Ascending aorta (tissue), 2 donors: ENCODE measurements at regions not wholly inside any gene's neighbourhood (a gene's known extent, or its start where the extent isn't known, plus 50 kb on each side); places are given as distances from the start of the nearest gene placed in this dataset.

ENCODE experiments used
- DNase-seq, 2 donors: peaks; one replicate each; pipeline ENCODE4 v3.0.0-alpha.2; 2019; ENCODE audit warnings: low spot score in 2 of 2
- H3K27ac ChIP-seq, 2 donors: fragments of 200-600 bp; sonication (generic); one replicate each; pipeline ENCODE4 v1.5.1; 2016 to 2017; ENCODE audit warnings: mild to moderate bottlenecking in 1 of 2
- H3K27me3 ChIP-seq: fragments of 200-600 bp; sonication (generic); one replicate; pipeline ENCODE4 v1.5.1; 2017
- H3K36me3 ChIP-seq, 2 donors: fragments of 200-600 bp; sonication (generic); one replicate each; pipeline ENCODE4 v1.5.1; 2016
- H3K4me1 ChIP-seq, 2 donors: fragments of 200-600 bp; sonication (generic); one replicate each; pipeline ENCODE4 v1.5.1; 2016 to 2017; ENCODE audit warnings: mild to moderate bottlenecking in 1 of 2
- H3K4me3 ChIP-seq, 2 donors: fragments of 200-600 bp; sonication (generic); one replicate each; pipeline ENCODE4 v1.5.1; 2016 to 2017; ENCODE audit warnings: mild to moderate bottlenecking in 1 of 2
- H3K9me3 ChIP-seq, 2 donors: fragments of 200-600 bp; sonication (generic); one replicate each; pipeline ENCODE4 v1.5.1; 2016
- intact Hi-C: fragments of 100-400 bp; cut with DNase I; formaldehyde crosslinking; loops from one replicate; pipeline ENCODE4 v1.15.1; 2023
- TF ChIP-seq, protein P1 (sequence below), 3 experiments: fragments of 200-600 bp in 2 of 3; fragments of 450-650 bp in 1 of 3; sonication (generic) in 2 of 3; IDR thresholded peaks; one replicate each; pipeline ENCODE4 v1.5.1; 2016 to 2019; ENCODE audit warnings: antibody characterized with exemption in 3 of 3, mild to moderate bottlenecking in 1 of 3, moderate library complexity in 1 of 3

DNA sequence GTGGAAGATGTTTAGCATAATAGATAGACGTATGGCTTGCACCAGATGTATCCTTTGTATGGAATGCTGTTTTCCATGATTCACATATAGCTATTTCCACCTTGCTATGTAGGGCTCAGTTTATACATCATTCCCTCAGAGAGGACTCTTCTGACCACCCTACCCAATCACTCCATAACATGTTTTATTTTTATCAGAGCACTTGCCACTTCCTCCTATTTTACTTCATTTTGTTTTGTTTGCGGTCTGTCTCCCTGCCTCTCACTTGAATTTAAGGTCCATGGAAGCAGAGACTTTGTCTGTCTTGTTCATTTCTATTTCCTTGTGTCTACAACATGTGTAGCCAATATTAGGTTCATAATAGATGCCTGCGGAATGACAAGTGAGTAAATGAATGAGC is 266.9 kb upstream of the CITED2 start:
- no peaks in the 10 kb centered on the region for H3K4me1 ChIP-seq
- DNase-seq: no peak
- H3K27me3 ChIP-seq: no peaks in the 10 kb centered on the region
- H3K27ac ChIP-seq: no peak overlapping the region
- intact Hi-C loops: no loop called here
- no peak overlapping the region for H3K4me3 ChIP-seq
- H3K36me3 ChIP-seq: no peaks in the 10 kb centered on the region
- TF ChIP-seq, protein P1, sequence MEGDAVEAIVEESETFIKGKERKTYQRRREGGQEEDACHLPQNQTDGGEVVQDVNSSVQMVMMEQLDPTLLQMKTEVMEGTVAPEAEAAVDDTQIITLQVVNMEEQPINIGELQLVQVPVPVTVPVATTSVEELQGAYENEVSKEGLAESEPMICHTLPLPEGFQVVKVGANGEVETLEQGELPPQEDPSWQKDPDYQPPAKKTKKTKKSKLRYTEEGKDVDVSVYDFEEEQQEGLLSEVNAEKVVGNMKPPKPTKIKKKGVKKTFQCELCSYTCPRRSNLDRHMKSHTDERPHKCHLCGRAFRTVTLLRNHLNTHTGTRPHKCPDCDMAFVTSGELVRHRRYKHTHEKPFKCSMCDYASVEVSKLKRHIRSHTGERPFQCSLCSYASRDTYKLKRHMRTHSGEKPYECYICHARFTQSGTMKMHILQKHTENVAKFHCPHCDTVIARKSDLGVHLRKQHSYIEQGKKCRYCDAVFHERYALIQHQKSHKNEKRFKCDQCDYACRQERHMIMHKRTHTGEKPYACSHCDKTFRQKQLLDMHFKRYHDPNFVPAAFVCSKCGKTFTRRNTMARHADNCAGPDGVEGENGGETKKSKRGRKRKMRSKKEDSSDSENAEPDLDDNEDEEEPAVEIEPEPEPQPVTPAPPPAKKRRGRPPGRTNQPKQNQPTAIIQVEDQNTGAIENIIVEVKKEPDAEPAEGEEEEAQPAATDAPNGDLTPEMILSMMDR (IDR thresholded peaks at IDR 0.05): no peak
- no peaks in the 10 kb centered on the region for H3K9me3 ChIP-seq

DNA sequence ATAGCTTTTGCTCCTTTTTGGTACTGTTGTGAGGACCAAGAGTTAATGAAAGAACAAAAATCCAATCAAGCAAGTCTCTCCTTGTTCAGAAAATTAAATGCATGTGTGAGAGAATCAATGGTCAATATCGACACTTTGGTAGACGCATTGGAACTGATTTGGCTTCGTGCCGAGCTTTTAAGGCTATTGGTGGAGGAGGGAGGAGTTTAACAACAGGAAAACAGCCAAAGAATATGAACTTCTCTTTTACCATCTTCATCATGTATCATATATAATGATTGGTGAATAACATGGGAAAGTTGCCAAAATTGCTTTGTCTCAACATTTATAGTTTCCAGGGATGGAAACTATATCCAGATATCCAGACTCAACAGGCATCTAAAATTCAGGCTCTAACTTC is 266.5 kb upstream of the CITED2 start:
- no peaks in the 10 kb centered on the region for H3K36me3 ChIP-seq
- no peaks in the 10 kb centered on the region for H3K4me1 ChIP-seq
- H3K9me3 ChIP-seq: no peaks in the 10 kb centered on the region
- no peaks in the 10 kb centered on the region for H3K27me3 ChIP-seq
- no peak overlapping the region for H3K27ac ChIP-seq
- TF ChIP-seq, protein P1 (IDR thresholded peaks at IDR 0.05): no peak
- intact Hi-C loops: no loop called here
- H3K4me3 ChIP-seq: no peak overlapping the region
- no peak for DNase-seq

- no peak overlapping the region for H3K4me3 ChIP-seq
- no peak for DNase-seq
- no peaks in the 10 kb centered on the region for H3K27me3 ChIP-seq
- no peaks in the 10 kb centered on the region for H3K36me3 ChIP-seq
- intact Hi-C loops: no loop called here
- H3K9me3 ChIP-seq: no peaks in the 10 kb centered on the region
- no peak overlapping the region for H3K27ac ChIP-seq
- no peaks in the 10 kb centered on the region for H3K4me1 ChIP-seq
- TF ChIP-seq, protein P1 (IDR thresholded peaks at IDR 0.05): no peak
Measured at GRCh38 chr6:139640448-139640847, 266.0 kb upstream of the CITED2 start.

DNA sequence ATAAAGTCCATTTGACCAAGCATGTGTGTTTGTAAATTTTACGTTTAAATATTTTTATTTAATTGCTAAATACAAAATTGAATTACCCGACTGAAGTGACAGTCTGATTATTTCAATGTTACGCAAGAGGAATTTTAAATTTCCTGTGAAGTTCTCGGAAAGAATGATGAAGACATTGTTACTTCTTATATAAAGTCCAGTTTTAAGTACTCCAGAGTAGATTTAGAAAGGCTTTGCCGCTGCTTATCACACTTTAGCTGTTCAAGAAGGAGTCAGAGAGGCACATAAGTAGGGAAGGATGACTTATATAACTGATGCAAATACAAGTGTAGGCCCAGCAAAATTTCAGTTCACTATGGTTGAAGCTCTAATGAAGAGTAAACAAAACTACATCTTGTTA is 265.1 kb upstream of the CITED2 start:
- TF ChIP-seq, protein P1 (IDR thresholded peaks at IDR 0.05): no peak
- no peaks in the 10 kb centered on the region for H3K27me3 ChIP-seq
- H3K4me3 ChIP-seq: no peak overlapping the region
- no peaks in the 10 kb centered on the region for H3K36me3 ChIP-seq
- H3K4me1 ChIP-seq: no peaks in the 10 kb centered on the region
- no peak overlapping the region for H3K27ac ChIP-seq
- intact Hi-C loops: no loop called here
- no peak for DNase-seq
- no peaks in the 10 kb centered on the region for H3K9me3 ChIP-seq

DNA sequence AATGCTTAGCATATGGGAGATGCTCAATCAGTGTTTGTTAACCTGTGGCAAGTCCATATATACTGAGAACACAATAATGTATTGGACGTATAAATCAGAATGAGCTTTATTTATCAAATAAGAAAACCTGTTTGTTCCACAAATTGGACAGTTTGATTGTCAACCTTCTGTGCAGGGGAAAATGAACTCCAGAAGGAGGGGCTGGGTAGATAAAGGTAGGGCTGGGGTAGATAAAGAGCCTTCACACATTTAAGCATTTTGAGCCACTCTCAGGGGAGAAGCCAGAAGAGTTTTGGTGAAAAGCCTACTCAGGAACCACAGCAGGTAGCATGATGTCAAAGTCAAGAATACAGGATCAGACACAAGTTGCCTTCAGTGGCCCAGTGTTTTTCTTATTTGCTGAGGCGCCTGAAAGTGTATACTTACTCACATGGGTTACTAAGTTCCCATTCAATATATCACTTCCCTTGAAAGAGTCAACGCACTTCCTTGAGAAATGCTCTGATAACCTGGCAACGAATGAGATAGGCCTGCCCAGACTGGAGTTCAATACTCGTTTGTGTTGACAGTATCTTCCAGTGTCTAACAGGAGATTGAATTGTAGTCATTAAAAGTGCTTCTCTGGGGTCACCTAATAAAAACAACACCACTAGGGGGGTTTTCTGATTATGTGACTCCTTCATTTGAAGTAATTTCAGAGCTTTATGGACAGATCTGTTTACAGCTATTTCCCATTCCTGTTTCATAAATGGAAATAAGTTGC is 263.9 kb upstream of the CITED2 start:
- Histone ChIP-seq H3K36me3 (no peaks in the 10 kb centered on the region), H3K27ac (no peak overlapping the region), H3K27me3 (no peaks in the 10 kb centered on the region), H3K9me3 (no peaks in the 10 kb centered on the region), H3K4me3 (no peak overlapping the region), H3K4me1 (no peaks in the 10 kb centered on the region)
- intact Hi-C loops: no loop called here
- DNase-seq: no peak
- TF ChIP-seq, protein P1 (IDR thresholded peaks at IDR 0.05): no peak

DNA sequence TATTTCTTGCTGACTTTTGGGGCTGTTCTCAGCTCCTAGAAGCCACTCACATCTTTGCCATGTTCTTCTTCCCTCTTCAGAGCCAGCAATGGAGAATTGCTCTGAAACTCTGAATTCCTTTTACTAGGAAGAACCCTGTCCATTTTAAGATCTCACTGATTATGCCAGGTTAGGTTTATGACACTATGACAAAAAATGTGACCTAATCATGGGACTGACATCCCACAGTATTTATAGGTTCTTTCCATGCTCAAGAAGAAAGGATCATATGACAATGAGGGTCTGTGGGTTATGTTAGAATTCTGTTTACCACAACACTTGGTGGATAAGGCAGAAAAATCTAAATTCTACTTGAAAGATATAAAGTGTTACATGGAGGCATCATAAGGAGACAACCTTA is 263.3 kb upstream of the CITED2 start:
- no peak for DNase-seq
- Histone ChIP-seq H3K36me3 (no peaks in the 10 kb centered on the region), H3K4me1 (no peaks in the 10 kb centered on the region), H3K4me3 (no peak overlapping the region), H3K27me3 (no peaks in the 10 kb centered on the region), H3K9me3 (no peaks in the 10 kb centered on the region), H3K27ac (no peak overlapping the region)
- TF ChIP-seq, protein P1 (IDR thresholded peaks at IDR 0.05): no peak
- intact Hi-C loops: no loop called here
